LHCN-M2 (cell line): ENCODE measurements at regions not wholly inside any gene's neighbourhood (a gene's known extent, or its start where the extent isn't known, plus 50 kb on each side); places are given as distances from the start of the nearest gene placed in this dataset.
"Not testable (repeated sequence)": the region's sequence is repeated elsewhere in the genome, so short reads cannot be mapped to it uniquely, and the experiment has no call there.

Source experiments
- DNase-seq: peaks from one replicate; pipeline ENCODE4 v3.0.0-alpha.2; 2012; ENCODE audit warnings: low read depth

- no peak for DNase-seq
Observed at GRCh38 chr12:114193474-114193873, 212.5 kb downstream of the TBX5 start.

GRCh38 chr12:114192549-114192948, 213.4 kb downstream of the TBX5 start:
- DNase-seq = no peak

GRCh38 chr12:114192013-114192412, 213.9 kb downstream of the TBX5 start:
- DNase-seq = no peak

GRCh38 chr12:114191581-114191980, 214.4 kb downstream of the TBX5 start:
- DNase-seq = no peak

DNA sequence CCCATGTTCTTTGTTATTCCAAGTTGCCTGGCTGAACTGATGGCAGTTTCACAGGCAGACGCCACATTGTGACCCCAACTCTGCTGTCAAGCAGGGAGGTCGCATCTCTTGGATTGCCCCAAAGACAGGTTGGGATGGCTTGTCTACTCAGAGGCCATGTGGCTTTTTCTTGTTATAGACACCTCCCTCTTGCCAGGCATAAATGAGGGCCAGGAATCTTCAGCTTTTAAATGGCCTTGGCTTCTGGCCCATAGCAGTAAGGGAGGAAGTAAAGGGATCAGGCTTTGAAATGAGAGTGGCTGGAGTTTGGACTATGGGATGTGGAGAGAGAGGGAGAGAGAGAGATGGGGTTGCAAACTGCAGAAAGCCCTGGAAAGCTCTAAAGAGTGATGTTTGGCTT, 215.0 kb downstream of the TBX5 start:
- DNase-seq = no peak

GRCh38 chr12:114189266-114189665, 216.7 kb downstream of the TBX5 start:
- DNase-seq = no peak

DNA sequence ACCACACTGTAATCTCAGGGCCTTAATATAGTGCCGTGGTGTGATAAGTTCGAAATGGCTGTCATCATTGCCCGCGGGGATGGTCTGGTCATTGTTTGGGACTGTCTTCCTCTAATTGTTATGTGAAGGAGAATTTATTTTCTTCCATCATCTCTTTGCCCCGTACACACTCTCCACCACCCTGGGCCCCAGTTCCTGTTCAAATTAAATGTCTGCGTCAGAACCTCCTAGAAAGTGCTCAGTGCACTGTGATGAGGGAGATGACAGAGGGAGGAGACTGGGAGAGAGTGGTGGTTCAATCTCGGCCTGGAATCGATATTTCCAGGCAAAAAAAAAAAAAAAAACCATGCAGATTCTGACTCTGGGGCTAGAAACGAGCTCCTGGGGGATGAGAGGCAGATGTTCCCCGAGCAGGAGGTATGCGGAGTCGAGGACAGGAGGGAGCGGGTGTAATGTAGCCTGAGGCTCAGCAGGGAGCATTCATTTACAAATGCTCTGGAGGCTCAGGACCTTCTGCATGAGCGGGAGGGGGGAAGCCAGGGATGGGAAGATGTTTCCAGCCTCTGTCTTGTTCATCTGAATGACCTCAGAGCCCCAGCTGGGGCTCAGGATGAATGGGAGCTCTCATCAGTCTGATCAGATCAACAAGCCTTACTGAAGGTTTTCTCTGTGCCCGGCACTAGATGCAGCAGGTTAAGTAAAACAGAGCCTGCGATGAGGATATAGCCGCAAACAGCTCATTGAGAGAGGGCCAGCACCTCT, 219.5 kb downstream of the TBX5 start:
- DNase-seq = no peak

- DNase-seq = no peak
Observed at GRCh38 chr12:114185036-114185435, 218.9 kb upstream of the RBM19 start.

DNA sequence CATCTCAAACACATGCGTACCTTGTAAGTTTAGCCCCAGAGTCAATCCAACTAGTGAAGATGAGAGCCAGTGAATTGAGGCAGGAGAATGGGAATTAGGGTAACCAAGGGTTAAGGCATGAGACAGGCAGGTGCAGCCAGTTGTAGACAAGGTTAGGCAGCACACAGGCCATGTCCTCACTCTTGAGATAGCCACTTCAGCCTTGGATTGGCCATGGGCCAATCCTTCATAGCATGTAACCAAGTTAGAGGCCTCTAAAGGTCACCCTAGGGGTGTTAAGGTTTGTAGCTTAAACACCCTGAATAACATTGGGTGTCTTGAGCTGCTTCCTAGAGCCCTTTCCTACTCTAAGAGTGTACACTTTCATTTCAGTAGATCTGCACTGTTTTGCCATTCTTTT, 208.2 kb upstream of the RBM19 start:
- DNase-seq = no peak

DNA sequence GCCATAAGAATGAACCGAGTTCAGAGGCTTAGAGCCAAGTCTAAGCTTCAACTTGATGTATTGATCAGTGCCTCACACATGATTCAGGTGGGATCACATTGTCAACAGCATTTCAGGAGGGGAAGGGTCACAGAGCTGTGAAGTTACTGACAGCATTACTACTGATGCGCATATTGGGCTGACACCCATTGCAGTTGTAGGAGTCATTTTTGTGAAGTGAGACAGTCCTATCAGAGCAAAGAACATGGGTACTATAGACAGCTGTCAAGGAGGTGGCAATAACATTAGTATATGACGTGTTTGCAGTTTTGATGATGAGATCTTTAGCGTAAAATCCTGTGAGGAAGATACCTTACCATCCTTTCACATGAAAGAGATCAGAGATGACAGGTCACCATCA, 206.0 kb upstream of the RBM19 start:
- no peak for DNase-seq

- DNase-seq = no peak
Observed at GRCh38 chr12:114168061-114168460, 201.9 kb upstream of the RBM19 start.

DNA sequence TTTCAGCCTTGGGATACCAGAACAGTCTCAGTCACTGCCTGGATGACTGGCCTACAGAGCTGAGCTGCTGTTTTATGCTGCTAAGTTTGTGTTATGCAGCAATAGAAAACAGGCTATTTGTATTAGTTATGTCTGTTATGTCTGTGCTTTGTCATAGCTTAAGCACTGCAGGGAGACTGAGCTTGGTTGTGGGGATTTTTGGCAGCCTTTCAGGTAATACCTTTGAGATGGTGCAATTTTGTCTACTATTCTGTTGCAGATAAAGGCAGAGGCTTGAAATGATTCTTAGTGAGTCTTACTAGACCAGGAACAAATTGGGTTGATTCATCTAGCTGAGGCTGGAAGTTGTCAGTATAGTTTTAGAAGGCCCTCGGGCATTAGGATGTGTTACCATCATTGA, 201.3 kb upstream of the RBM19 start:
- no peak for DNase-seq

GRCh38 chr12:114166362-114166761, 200.2 kb upstream of the RBM19 start:
- no peak for DNase-seq

- DNase-seq = no peak
Observed at GRCh38 chr12:114165921-114166320, 199.8 kb upstream of the RBM19 start.

DNA sequence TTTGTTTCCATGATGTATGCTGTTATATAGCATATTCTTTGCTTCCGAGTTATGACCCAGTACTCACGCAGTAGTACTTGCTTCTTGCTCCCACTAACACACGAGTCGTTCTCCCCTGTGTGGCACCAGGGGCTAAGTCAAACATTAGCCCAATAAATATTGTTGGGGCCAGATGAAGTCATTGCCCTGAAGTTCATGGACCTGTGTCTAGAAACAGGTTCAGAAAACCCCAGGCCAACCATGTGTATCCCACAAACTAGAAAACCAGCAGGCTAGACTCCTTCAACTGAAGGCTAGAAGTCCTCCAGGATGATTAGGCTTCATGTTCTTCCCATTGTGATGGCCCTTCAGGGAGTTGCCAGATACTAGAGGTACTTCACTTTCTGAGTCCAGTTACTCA, 198.2 kb upstream of the RBM19 start:
- no peak for DNase-seq

DNA sequence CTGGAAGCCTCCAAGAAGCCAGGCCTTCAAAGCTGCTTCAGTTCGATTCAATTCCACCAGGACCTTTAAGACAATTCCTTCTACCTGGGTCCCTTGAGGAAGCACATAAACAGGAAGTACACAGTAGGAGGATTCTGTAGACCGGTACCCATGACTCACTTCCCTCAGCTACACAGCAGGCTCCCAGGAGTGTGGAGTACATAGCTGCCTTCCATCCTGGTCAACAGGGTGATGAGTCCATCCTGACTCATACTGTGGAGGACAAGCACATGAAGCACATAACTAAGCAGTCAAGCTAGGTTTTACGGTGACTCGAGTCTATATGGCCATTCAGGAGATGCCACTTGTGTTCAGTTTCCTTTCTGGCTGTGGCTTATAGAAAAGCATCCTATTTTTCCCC, 197.6 kb upstream of the RBM19 start:
- DNase-seq = peak; percentile 26

DNA sequence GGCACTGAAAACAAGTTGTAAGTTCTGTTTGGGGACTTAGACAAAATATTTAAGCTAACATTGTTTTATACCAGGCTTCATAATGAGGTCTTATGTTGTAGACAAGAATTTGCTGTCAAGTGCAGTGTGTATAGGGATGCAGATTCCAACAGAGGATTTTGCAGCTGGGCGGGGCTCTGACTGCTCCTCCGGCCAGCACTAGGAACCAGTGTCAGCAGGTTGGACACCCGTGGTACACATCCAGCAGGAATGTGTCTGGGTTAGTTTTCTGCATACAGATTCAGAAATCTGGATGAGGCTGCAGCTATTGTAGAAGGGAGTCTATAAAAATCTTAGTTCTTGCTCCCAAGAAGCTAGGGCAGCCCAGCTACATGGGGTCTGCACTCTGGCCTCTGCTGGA, 194.3 kb upstream of the RBM19 start:
- no peak for DNase-seq

DNA sequence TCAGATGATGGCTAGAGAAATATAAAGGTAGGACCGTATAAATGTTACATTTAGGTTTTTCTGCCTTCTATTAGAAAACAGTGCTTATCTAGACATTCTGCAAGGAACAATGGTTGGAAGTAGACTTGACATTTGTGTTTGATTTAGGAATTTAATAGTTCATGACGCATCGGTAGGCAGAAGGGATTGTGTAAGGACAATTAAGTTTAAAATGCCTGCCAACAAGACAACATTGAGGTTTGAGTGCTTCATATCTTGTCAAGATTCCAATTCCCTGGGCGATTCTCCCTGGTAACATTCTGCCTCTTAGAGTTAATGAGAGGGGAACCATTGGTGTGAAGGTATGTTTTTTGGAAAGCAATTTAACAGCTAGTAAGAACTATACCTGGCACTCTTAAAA, 186.8 kb upstream of the RBM19 start:
- no peak for DNase-seq

- no peak for DNase-seq
Observed at GRCh38 chr12:114152066-114152465, 185.9 kb upstream of the RBM19 start.

DNA sequence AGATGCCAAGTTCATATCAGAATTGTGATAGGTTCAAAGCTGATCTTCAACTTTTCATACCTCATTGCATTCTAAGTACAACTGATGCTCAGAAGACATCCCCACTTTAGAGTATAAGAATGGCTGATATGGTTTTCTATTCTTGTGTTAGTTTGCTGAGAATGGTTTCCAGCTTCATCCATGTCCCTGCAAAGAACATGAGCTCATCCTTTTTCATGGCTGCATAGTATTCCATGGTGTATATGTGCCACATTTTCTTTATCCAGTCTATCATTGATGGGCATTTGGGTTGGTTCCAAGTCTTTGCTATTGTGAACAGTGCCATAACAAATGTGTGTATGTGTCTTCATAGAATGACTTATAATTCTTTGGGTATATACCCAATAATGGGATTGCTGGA, 184.5 kb upstream of the RBM19 start:
- DNase-seq = not testable (repeated sequence)

GRCh38 chr12:114141921-114142564, 175.9 kb upstream of the RBM19 start:
- no peak for DNase-seq

- no peak for DNase-seq
Observed at GRCh38 chr12:114140576-114140975, 174.5 kb upstream of the RBM19 start.

- DNase-seq = no peak
Observed at GRCh38 chr12:114136631-114137030, 170.5 kb upstream of the RBM19 start.

DNA sequence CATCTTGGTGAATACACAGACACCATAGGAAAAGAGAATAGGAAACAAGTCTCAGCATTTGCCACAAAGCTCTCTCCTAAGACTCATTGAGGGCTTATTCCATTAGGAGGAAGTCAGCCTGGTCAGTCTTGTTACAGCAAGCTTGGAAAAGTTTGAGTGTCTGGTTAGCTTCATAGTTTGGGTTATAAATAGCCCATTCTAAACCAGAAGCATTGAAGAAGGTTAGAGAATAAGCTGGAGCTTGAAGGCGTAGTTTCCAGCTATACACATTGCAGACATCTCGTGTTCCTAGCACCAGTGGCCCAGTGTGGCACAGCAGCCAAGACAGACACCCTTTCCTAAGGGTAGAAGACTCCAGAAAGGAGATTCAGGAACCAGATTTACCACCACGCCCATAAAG, 168.8 kb upstream of the RBM19 start:
- no peak for DNase-seq
